Stimulated activated CD4-positive, alpha-beta T cell treated with anti-CD3 and anti-CD28 coated beads, TNF-alpha, amount 100 ng/mL, for 24 hours (primary cell): ENCODE measurements at regions not wholly inside any gene's neighbourhood (a gene's known extent, or its start where the extent isn't known, plus 50 kb on each side); places are given as distances from the start of the nearest gene placed in this dataset.
"Not testable (repeated sequence)": the region's sequence is repeated elsewhere in the genome, so short reads cannot be mapped to it uniquely, and the experiment has no call there.

Experiments
- DNase-seq, 3 experiments: peaks; one replicate each; pipeline ENCODE4 v3.0.0-alpha.2; 2020; ENCODE audit warnings: low read depth in 3 of 3

DNA sequence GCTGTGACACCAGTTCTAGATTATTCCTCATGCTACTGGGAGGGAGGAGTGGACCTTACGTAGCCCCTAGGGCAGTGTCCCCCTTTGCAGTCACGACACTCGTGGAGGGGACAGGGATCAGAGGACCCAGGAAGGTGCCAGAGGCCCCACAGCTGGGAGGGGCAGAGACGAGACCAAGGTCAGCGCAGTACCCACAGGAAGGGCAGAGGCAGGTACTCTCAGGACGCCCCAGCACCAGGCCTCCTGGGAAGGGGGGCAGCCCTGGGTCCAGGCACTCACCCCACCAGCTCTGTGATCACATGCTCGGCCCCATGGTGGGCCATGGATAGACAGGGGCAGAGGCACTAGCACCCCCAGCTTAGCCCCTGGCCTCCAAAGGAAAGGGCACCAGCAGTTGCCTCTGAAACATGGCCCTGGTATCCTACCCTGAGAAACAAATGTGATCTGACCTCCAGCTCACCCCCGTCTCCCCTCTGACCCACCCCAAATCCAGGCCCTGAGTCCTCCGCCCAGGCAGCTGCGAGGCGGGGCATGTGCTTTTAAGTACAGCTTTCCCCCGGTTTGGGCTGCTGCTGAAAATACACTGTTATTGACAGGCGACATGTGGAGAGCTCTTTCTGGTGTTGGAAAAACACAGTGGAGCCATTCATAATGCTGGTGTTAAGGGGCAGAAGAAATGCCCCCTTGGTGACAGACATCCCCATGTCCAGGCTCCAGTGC is 361.9 kb downstream of the C16orf95 start:
- DNase-seq, result no peak

DNA sequence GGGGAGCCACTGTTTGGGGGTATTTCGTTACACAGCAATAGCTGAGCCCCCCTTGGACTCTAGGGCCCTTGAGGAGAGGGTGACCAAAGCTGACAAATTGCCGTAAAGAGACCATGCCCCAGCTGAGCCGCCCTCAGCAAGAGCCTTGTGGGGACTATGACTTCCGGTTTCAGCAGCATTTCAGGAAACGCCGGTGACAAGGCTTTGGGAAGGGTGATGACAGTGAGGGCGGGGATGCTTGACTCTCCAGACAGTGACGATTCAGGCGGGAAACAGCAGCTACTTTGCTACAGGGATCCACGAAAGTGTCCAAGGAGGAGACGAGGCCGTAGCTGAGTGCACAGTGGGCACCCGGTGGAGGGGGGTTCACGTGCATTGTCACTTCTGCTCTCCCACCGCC is 360.8 kb downstream of the C16orf95 start:
- DNase-seq, result no peak

DNA sequence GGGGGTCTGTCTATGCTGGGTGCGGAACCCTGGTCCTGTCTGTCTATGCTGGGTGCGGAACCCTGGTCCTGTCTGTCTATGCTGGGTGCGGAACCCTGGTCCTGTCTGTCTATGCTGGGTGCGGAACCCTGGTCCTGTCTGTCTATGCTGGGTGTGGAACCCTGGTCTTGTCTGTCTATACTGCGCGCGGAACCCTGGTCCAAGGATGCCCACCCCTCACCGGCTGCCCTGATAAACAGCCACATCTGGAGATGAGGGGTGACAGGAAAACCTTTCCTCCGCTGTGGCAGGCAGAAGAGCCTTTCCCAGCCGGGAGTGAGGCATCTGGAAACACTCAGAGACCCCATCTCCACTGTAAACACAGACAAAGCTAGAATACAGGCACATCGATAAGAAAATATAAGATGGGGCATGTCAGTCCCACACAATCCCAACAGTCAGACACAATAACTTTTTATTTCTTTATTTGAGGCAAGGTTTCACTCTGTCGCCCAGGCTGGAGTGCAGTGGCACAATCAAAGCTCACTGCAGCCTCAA is 359.5 kb downstream of the C16orf95 start:
- DNase-seq, result not testable (repeated sequence)

DNA sequence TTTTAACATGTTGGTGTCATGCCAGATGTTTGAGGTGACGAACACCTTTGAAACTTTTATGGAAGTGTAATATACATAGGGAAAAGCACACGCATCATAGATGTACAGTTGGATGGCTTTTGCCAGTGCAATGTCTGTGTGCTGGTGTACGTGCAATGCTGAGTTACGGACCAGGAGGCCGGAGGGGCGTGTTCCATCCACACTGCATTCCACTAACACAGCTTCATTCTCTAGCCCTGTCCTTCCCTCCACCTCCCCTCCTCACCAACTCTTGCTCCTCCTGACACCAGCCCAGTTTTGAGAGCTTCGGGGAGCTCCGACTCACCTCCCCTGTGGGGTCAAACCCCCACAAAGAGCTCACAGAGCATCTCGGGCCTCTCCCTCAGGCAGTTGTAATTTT is 358.8 kb downstream of the C16orf95 start:
- no peak for DNase-seq

- DNase-seq, result no peak
Observed at GRCh38 chr16:86959091-86959651, 358.0 kb downstream of the C16orf95 start.

- DNase-seq, result no peak
Observed at GRCh38 chr16:86959729-86960128, 357.5 kb downstream of the C16orf95 start.

DNA sequence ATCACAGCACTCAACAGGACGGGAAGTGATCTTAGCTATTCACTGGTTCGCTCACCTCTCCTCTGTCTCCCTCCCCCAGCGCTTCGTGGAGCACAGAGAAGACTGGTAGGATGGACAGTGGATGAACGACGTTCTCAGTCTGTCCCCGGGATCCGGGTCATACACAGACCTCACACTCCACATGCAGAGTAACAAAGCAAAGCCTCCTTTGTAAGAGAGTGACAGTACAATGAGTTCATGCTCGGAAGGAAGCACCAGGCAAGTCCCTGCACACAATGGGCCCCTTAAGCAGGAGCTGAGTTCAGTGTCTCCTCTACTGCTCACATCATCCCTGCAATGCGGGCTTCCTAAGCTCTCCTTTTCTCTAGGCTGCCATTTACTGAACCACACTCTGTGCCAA is 356.9 kb downstream of the C16orf95 start:
- DNase-seq, result no peak

DNA sequence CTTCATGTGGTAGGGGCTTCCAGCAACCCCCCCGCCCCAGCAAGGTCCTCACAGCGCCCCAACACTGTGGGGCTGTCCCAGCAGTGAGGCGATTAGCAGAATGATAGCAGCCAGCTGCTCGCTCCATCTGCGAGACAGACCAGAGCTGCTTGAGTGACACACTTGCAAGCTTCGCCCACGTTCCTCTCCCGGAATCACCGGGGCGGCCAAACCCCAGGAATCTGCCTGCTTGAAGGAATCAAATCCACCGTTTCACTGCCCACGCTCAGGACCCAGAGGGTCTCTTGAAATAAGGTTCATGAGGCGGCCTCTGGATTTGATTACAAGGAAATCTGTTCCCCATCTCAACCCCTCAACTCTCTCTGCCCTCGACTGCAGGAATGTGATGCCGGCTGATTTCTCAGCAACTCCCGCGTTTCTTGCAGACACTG is 356.0 kb downstream of the C16orf95 start:
- DNase-seq, result no peak

DNA sequence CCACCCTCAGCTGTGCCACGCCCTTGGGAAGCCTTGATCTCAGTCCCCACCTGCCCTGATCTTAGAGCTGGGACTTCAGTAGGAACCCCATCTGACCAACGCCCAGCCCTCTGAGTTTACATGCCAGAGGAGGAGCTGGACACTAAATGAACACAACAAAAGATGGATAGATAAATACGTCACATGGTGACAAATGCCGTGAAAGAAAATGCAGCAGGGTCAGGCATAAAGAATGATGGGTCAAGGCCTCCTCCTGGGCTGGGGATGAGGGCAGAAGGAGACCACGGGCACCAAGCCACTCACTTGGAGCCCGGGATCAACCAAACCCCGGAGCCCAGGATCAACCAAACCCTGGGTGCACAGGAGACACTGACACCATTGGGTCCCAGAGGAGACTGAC is 354.9 kb downstream of the C16orf95 start:
- no peak for DNase-seq

DNA sequence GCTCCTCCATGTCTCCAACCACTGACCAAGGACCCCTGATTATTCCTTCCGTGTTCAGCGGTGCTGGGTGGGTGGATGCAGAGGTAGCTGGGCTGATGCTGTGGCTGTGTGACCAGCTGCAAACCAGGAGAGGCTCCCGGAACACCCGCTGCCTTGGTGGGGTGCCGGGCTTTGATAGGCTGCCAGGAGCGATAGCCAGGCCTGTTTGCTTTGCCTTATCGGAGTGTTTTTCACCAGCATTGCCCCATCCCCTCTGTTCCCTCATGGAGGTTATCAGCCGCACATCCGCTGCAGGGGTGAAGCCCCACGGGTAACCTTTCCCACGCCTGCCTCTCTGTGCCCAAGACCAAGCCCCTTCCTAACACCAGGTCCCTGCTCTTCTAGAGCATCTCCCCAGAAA is 354.3 kb downstream of the C16orf95 start:
- DNase-seq, result no peak

- DNase-seq, result no peak
Observed at GRCh38 chr16:86963600-86964575, 353.3 kb downstream of the C16orf95 start.

DNA sequence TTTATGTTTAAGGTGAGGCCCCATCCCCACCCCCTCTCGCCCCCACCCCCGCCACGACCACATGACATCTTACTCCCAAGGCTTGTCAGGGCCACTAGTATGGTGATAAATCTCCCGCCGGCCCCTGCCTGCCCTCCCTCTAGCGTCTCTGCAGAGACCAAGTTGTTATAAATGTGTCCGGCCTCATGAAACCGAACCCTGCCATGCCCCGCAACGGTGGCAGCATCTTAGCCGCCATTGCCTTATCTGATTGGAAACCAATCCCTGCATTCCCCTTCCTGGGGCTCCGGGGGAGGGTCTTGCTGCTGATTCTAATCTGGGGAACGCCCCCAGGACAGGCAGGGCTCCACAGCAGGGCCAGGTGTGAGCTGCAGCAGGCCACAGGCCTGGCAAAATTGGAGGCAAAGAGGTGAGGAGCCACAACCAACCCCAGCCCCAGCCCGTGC is 352.4 kb downstream of the C16orf95 start:
- DNase-seq, result no peak

DNA sequence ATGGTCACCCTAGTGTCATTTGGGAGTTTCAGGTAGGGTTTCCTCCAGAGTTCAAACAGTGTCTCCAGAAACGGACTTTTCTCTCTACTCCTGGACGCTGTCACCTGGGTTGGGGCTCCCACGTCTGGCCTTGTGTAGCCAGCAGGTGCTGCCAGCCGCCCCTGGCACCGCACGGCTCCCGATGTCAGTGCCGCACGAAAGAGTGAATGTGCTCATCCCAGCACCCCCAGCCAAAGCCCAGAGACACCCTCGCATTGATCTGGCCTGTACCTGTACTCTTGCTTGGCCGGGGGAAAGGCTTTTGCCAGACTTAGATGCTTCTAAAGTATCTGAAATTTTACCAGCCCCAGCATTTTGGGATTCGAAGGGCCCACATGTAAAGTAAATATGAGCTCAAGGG is 351.9 kb downstream of the C16orf95 start:
- DNase-seq, result no peak

GRCh38 chr16:86965840-86966550 is 351.2 kb downstream of the C16orf95 start:
- DNase-seq, result no peak

- DNase-seq, result no peak
Observed at GRCh38 chr16:86966777-86967176, 350.4 kb downstream of the C16orf95 start.

- no peak for DNase-seq
Observed at GRCh38 chr16:86968866-86969265, 348.3 kb downstream of the C16orf95 start.

GRCh38 chr16:86969716-86970115 is 347.5 kb downstream of the C16orf95 start:
- no peak for DNase-seq

- no peak for DNase-seq
Observed at GRCh38 chr16:86970279-86970678, 346.9 kb downstream of the C16orf95 start.

DNA sequence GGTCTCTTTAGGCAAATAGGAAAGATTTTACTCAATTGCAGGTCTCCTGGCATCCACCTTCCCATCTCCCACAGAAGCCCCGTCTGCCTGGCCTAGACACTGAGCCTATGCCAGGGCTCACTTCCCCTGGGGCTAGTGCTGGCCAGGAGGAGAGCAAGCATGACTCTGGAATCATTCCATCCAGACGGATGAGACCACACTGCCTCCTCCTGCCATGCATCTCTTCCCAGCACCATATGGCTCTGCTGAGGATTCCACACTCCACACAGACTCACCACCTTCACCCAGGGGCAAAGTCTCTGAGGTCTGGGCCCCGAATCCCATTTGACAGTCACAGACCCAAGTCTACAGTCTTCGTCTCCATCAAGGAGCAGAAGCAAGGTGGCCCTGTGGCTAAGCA is 346.5 kb downstream of the C16orf95 start:
- DNase-seq, result no peak

GRCh38 chr16:86971251-86971650 is 345.9 kb downstream of the C16orf95 start:
- no peak for DNase-seq

DNA sequence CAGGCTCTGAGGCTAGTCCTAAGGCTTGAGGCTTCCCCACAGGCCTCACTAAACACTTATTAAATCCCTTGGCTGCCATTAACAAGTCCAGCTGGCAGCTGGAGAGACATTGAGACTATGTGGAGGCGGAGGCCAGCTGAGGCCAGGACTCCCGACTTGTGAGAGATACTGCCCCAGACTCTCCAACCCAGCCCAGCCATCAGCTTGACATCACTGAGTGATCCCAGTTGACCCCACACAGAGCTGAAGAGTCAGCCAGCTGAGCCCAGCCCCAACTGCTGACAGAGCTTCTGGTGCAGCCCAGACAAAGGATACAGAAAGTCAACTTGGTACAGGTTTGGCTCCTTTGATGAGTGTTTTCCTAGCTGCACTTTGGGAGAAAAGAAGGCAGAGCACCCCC is 343.1 kb downstream of the C16orf95 start:
- no peak for DNase-seq

DNA sequence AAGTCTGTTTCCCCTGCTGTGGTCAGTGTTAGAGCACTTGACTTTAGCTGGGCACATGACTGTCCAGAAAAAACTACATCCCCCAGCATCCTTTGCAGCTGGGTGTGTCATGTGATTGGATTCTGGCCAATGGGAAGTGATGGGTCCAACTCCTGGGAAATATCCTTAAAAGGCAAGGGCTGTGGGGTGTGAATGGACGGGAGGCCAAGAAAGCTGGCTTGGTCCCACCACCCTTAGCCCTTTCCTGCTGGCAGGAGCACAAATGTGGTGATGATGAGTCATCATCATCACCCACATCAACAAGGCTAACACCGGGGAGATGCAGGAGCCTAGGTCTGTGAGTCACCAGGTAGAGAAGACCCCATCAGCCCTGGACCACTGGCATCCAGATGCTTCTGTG is 341.7 kb downstream of the C16orf95 start:
- DNase-seq, result no peak
